Endothelial cell of umbilical vein (primary cell): ENCODE measurements at regions not wholly inside any gene's neighbourhood (a gene's known extent, or its start where the extent isn't known, plus 50 kb on each side); places are given as distances from the start of the nearest gene placed in this dataset.

Experiments
- MAX ChIP-seq: IDR thresholded peaks from 2 replicates; pipeline ENCODE4 v1.6.1; 2011; ENCODE audit not compliant: insufficient read depth, insufficient read length
- MYC ChIP-seq: IDR thresholded peaks from one replicate; pipeline ENCODE4 v1.6.1; 2011; ENCODE audit warnings: mild to moderate bottlenecking, low read depth, low read length
- POLR2A ChIP-seq: IDR thresholded peaks from 2 replicates; pipeline ENCODE4 v1.6.1; 2012; ENCODE audit warnings: low read depth, mild to moderate bottlenecking, control low read depth, low read length
- POLR2AphosphoS5 ChIP-seq: IDR thresholded peaks from 2 replicates; pipeline ENCODE4 v1.6.1; 2012; ENCODE audit warnings: low read depth, mild to moderate bottlenecking, control low read depth, low read length, moderate library complexity; ENCODE audit not compliant: insufficient read depth
- TF ChIP-seq, protein P1 (sequence below), 2 donors: IDR thresholded peaks; 1 replicate in 1 of 2; 2 replicates in 1 of 2; pipeline ENCODE4 v1.5.1; 2011; ENCODE audit warnings: low read length in 2 of 2, mild to moderate bottlenecking in 2 of 2, moderate library complexity in 2 of 2, control low read depth in 1 of 2, inconsistent platforms in 1 of 2, low read depth in 1 of 2; ENCODE audit not compliant: insufficient read depth in 1 of 2; ENCODE audit errors: extremely low read depth in 1 of 2

GRCh38 chr2:4530231-4530630 is 826.9 kb downstream of the DCDC2C start:
- TF ChIP-seq POLR2A (no peak), POLR2AphosphoS5 (no peak), MAX (no peak), MYC (no peak)
- TF ChIP-seq, protein P1, sequence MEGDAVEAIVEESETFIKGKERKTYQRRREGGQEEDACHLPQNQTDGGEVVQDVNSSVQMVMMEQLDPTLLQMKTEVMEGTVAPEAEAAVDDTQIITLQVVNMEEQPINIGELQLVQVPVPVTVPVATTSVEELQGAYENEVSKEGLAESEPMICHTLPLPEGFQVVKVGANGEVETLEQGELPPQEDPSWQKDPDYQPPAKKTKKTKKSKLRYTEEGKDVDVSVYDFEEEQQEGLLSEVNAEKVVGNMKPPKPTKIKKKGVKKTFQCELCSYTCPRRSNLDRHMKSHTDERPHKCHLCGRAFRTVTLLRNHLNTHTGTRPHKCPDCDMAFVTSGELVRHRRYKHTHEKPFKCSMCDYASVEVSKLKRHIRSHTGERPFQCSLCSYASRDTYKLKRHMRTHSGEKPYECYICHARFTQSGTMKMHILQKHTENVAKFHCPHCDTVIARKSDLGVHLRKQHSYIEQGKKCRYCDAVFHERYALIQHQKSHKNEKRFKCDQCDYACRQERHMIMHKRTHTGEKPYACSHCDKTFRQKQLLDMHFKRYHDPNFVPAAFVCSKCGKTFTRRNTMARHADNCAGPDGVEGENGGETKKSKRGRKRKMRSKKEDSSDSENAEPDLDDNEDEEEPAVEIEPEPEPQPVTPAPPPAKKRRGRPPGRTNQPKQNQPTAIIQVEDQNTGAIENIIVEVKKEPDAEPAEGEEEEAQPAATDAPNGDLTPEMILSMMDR (IDR thresholded peaks at IDR 0.05; ENCODE audit: extremely low read depth in 1 of 2, insufficient read depth in 1 of 2, low read depth in 1 of 2, low read length in 2 of 2), result no peak
